ENCODE measurements at regions not wholly inside any gene's neighbourhood (a gene's known extent, or its start where the extent isn't known, plus 50 kb on each side); places are given as distances from the start of the nearest gene placed in this dataset.

GRCh38 chr3:83802801-83803200 is 1156.0 kb upstream of the CADM2 start:
- TF ChIP-seq CTCF (IDR thresholded peaks at IDR 0.05), result no peak
- TF ChIP-seq POLR2A (IDR thresholded peaks at IDR 0.05), result no peak
- TF ChIP-seq POLR2AphosphoS5 (IDR thresholded peaks at IDR 0.05), result no peak

All from breast epithelium (tissue), 3 donors.